ENCODE measurements at regions not wholly inside any gene's neighbourhood (a gene's known extent, or its start where the extent isn't known, plus 50 kb on each side); places are given as distances from the start of the nearest gene placed in this dataset.

- no peak overlapping the region for H3K4me3 ChIP-seq (ENCODE audit: low read length)
- no peaks in the 10 kb centered on the region for H3K36me3 ChIP-seq (ENCODE audit: control insufficient read depth, insufficient read depth, low read length, severe bottlenecking)
- peaks cover 8% of the 10 kb centered on the region for H3K4me1 ChIP-seq (ENCODE audit: control insufficient read depth, insufficient read depth, low read length)
- no peaks in the 10 kb centered on the region for H3K27me3 ChIP-seq (replicated peaks; ENCODE audit: control insufficient read depth, insufficient read depth, low read length)
- DNase-seq (ENCODE audit: low read depth), result no peak
- H3K9ac ChIP-seq (ENCODE audit: low read length), result no peak overlapping the region
- H3K9me3 ChIP-seq (ENCODE audit: control insufficient read depth, low read length), result no peaks in the 10 kb centered on the region
These were observed 159.9 kb downstream of the PCDH7 start for GRCh38 chr4:30879855-30880598.

- Histone ChIP-seq H3K9me3 (ENCODE audit: control insufficient read depth, low read length) (no peaks in the 10 kb centered on the region), H3K4me3 (ENCODE audit: low read length) (no peak overlapping the region), H3K36me3 (ENCODE audit: control insufficient read depth, insufficient read depth, low read length, severe bottlenecking) (no peaks in the 10 kb centered on the region), H3K9ac (ENCODE audit: low read length) (no peak overlapping the region), H3K4me1 (ENCODE audit: control insufficient read depth, insufficient read depth, low read length) (no peaks in the 10 kb centered on the region), H3K27me3 (replicated peaks; ENCODE audit: control insufficient read depth, insufficient read depth, low read length) (no peaks in the 10 kb centered on the region)
- DNase-seq (ENCODE audit: low read depth), result no peak
These were observed 161.8 kb downstream of the PCDH7 start for GRCh38 chr4:30881985-30882384.

- Histone ChIP-seq H3K9me3 (ENCODE audit: control insufficient read depth, low read length) (no peaks in the 10 kb centered on the region), H3K27me3 (replicated peaks; ENCODE audit: control insufficient read depth, insufficient read depth, low read length) (no peaks in the 10 kb centered on the region), H3K36me3 (ENCODE audit: control insufficient read depth, insufficient read depth, low read length, severe bottlenecking) (no peaks in the 10 kb centered on the region), H3K4me1 (ENCODE audit: control insufficient read depth, insufficient read depth, low read length) (no peaks in the 10 kb centered on the region), H3K9ac (ENCODE audit: low read length) (no peak overlapping the region), H3K4me3 (ENCODE audit: low read length) (no peak overlapping the region)
- no peak for DNase-seq (ENCODE audit: low read depth)
These were observed 162.3 kb downstream of the PCDH7 start for GRCh38 chr4:30882443-30882842.

- H3K36me3 ChIP-seq (ENCODE audit: control insufficient read depth, insufficient read depth, low read length, severe bottlenecking), result no peaks in the 10 kb centered on the region
- H3K4me3 ChIP-seq (ENCODE audit: low read length), result no peak overlapping the region
- H3K9ac ChIP-seq (ENCODE audit: low read length), result no peak overlapping the region
- no peak for DNase-seq (ENCODE audit: low read depth)
- no peaks in the 10 kb centered on the region for H3K4me1 ChIP-seq (ENCODE audit: control insufficient read depth, insufficient read depth, low read length)
- no peaks in the 10 kb centered on the region for H3K9me3 ChIP-seq (ENCODE audit: control insufficient read depth, low read length)
- no peaks in the 10 kb centered on the region for H3K27me3 ChIP-seq (replicated peaks; ENCODE audit: control insufficient read depth, insufficient read depth, low read length)
These were observed 163.0 kb downstream of the PCDH7 start for GRCh38 chr4:30882995-30883675.

GRCh38 chr4:30901461-30902451 lies 181.6 kb downstream of the PCDH7 start:
- H3K36me3 ChIP-seq (ENCODE audit: control insufficient read depth, insufficient read depth, low read length, severe bottlenecking), result no peaks in the 10 kb centered on the region

GRCh38 chr4:30903502-30904214 lies 183.5 kb downstream of the PCDH7 start:
- no peaks in the 10 kb centered on the region for H3K27me3 ChIP-seq (replicated peaks; ENCODE audit: control insufficient read depth, insufficient read depth, low read length)
- H3K36me3 ChIP-seq (ENCODE audit: control insufficient read depth, insufficient read depth, low read length, severe bottlenecking), result no peaks in the 10 kb centered on the region
- no peaks in the 10 kb centered on the region for H3K9me3 ChIP-seq (ENCODE audit: control insufficient read depth, low read length)
- no peak overlapping the region for H3K4me3 ChIP-seq (ENCODE audit: low read length)
- DNase-seq (ENCODE audit: low read depth), result peak; percentile 84
- H3K4me1 ChIP-seq (ENCODE audit: control insufficient read depth, insufficient read depth, low read length), result peaks cover 8% of the 10 kb centered on the region
- no peak overlapping the region for H3K9ac ChIP-seq (ENCODE audit: low read length)

More at GRCh38 chr4:30901461-30902451, 181.6 kb downstream of the PCDH7 start:
- no peaks in the 10 kb centered on the region for H3K9me3 ChIP-seq (ENCODE audit: control insufficient read depth, low read length)
- no peak overlapping the region for H3K4me3 ChIP-seq (ENCODE audit: low read length)
- H3K9ac ChIP-seq (ENCODE audit: low read length), result no peak overlapping the region
- H3K27me3 ChIP-seq (replicated peaks; ENCODE audit: control insufficient read depth, insufficient read depth, low read length), result no peaks in the 10 kb centered on the region
- peaks cover 8% of the 10 kb centered on the region for H3K4me1 ChIP-seq (ENCODE audit: control insufficient read depth, insufficient read depth, low read length)
- DNase-seq (ENCODE audit: low read depth), result no peak

- no peak for DNase-seq (ENCODE audit: low read depth)
- Histone ChIP-seq H3K4me3 (ENCODE audit: low read length) (no peak overlapping the region), H3K9me3 (ENCODE audit: control insufficient read depth, low read length) (no peaks in the 10 kb centered on the region), H3K27me3 (replicated peaks; ENCODE audit: control insufficient read depth, insufficient read depth, low read length) (no peaks in the 10 kb centered on the region), H3K9ac (ENCODE audit: low read length) (no peak overlapping the region), H3K4me1 (ENCODE audit: control insufficient read depth, insufficient read depth, low read length) (peaks cover 8% of the 10 kb centered on the region), H3K36me3 (ENCODE audit: control insufficient read depth, insufficient read depth, low read length, severe bottlenecking) (no peaks in the 10 kb centered on the region)
These were observed 184.0 kb downstream of the PCDH7 start for GRCh38 chr4:30904215-30904555.

- H3K27me3 ChIP-seq (replicated peaks; ENCODE audit: control insufficient read depth, insufficient read depth, low read length), result no peaks in the 10 kb centered on the region
- peaks cover 8% of the 10 kb centered on the region for H3K4me1 ChIP-seq (ENCODE audit: control insufficient read depth, insufficient read depth, low read length)
- DNase-seq (ENCODE audit: low read depth), result no peak
- no peaks in the 10 kb centered on the region for H3K36me3 ChIP-seq (ENCODE audit: control insufficient read depth, insufficient read depth, low read length, severe bottlenecking)
- H3K9me3 ChIP-seq (ENCODE audit: control insufficient read depth, low read length), result no peaks in the 10 kb centered on the region
- H3K4me3 ChIP-seq (ENCODE audit: low read length), result no peak overlapping the region
- H3K9ac ChIP-seq (ENCODE audit: low read length), result no peak overlapping the region
These were observed 184.4 kb downstream of the PCDH7 start for GRCh38 chr4:30904588-30904987.

- Histone ChIP-seq H3K4me1 (ENCODE audit: control insufficient read depth, insufficient read depth, low read length) (peaks cover 7% of the 10 kb centered on the region), H3K9me3 (ENCODE audit: control insufficient read depth, low read length) (no peaks in the 10 kb centered on the region), H3K36me3 (ENCODE audit: control insufficient read depth, insufficient read depth, low read length, severe bottlenecking) (no peaks in the 10 kb centered on the region), H3K4me3 (ENCODE audit: low read length) (no peak overlapping the region), H3K27me3 (replicated peaks; ENCODE audit: control insufficient read depth, insufficient read depth, low read length) (no peaks in the 10 kb centered on the region), H3K9ac (ENCODE audit: low read length) (no peak overlapping the region)
- DNase-seq (ENCODE audit: low read depth), result peak; percentile 45
These were observed 192.0 kb downstream of the PCDH7 start for GRCh38 chr4:30912098-30912714.

GRCh38 chr4:30916337-30917274 lies 196.4 kb downstream of the PCDH7 start:
- no peak overlapping the region for H3K4me3 ChIP-seq (ENCODE audit: low read length)
- no peak overlapping the region for H3K9ac ChIP-seq (ENCODE audit: low read length)
- peaks cover 7% of the 10 kb centered on the region for H3K4me1 ChIP-seq (ENCODE audit: control insufficient read depth, insufficient read depth, low read length)
- no peaks in the 10 kb centered on the region for H3K36me3 ChIP-seq (ENCODE audit: control insufficient read depth, insufficient read depth, low read length, severe bottlenecking)
- H3K9me3 ChIP-seq (ENCODE audit: control insufficient read depth, low read length), result no peaks in the 10 kb centered on the region
- no peak for DNase-seq (ENCODE audit: low read depth)
- H3K27me3 ChIP-seq (replicated peaks; ENCODE audit: control insufficient read depth, insufficient read depth, low read length), result no peaks in the 10 kb centered on the region

Data from adipocyte (in vitro differentiated cells).